ENCODE measurements at regions not wholly inside any gene's neighbourhood (a gene's known extent, or its start where the extent isn't known, plus 50 kb on each side); places are given as distances from the start of the nearest gene placed in this dataset.
"Not testable (repeated sequence)": the region's sequence is repeated elsewhere in the genome, so short reads cannot be mapped to it uniquely, and the experiment has no call there.

DNA sequence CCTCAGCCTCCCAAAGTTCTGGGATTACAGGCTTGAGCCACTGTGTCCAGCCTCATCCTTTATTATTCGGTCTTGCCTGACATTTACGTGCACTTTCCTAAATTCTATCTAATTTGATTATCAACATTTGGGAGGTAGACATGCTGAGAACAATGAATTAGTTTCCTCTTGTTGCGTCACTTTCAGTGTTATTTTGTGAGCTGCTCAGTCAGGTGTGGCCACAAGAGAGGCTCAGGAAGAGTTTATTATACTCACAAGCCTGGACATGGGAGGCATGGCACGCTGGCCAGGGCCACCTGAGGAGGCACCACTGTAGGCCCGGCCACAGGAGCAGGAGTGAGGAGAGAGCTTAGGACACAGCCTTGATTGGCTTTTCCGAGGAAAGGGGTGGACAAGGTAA lies 59.7 kb upstream of the RBFOX2 start:
- DNase-seq (ENCODE audit: low read depth) = no peak

DNA sequence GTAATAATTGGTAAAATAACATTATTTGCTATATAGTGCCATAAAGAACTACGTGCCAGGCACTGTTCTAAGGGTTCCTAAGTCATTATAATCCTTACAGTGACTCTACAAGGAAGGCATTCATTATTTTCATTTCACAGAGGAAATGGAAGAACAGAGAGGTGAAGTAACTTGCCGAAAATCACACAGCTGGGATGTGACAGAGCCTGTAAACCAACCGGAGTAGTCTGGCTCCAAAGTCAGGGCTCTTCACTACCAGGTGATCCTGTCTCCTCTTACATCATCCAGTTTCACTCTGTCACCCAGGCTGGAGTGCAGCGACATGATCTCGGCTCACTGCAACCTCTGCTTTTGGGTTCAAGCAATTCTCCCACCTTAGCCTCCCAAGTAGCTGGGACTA lies 59.2 kb upstream of the RBFOX2 start:
- no peak for DNase-seq (ENCODE audit: low read depth)

DNA sequence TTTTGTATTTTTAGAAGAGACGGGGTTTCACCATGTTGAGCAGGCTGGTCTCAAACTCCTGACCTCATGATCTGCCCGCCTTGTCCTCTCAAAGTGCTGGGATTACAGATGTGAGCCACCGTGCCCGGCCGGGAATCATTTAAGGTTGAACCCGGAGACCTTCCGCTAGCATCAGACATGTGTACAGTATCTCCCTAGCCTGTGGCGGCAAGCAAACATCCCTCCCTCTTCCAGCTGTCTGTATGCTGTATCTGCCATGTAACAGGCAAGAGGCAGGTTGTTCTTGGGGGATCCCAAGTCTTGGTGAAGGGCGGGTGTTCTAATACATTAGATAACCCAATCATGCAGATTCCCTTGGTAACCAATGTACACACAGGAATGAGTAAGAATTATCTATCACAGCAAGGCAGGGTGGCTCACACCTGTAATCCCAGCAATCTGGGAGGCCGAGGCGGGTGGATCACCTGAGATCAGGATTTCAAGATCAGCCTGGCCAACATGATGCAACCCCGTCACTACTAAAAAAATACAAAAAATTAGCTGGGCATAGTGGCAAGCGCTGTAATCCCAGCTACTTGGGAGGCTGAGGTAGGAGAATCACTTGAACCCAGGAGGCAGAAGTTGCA lies 58.1 kb upstream of the RBFOX2 start:
- DNase-seq (ENCODE audit: low read depth) = no peak

DNA sequence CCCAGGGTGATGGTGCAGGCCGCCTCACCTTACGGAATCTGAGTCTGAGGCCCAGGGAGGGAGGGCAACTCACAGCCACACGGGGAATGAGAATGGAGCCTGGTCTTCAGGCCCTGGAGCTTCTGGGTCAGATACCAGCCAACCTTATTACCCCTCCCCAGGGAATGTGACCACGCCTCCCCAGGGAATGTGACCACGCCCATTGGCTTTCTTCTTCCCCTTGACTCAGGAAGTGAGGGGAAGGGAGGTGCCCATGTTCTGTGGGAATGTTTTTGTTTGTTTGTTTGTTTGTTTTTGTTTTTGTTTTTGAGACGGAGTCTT lies 57.5 kb upstream of the RBFOX2 start:
- no peak for DNase-seq (ENCODE audit: low read depth)

DNA sequence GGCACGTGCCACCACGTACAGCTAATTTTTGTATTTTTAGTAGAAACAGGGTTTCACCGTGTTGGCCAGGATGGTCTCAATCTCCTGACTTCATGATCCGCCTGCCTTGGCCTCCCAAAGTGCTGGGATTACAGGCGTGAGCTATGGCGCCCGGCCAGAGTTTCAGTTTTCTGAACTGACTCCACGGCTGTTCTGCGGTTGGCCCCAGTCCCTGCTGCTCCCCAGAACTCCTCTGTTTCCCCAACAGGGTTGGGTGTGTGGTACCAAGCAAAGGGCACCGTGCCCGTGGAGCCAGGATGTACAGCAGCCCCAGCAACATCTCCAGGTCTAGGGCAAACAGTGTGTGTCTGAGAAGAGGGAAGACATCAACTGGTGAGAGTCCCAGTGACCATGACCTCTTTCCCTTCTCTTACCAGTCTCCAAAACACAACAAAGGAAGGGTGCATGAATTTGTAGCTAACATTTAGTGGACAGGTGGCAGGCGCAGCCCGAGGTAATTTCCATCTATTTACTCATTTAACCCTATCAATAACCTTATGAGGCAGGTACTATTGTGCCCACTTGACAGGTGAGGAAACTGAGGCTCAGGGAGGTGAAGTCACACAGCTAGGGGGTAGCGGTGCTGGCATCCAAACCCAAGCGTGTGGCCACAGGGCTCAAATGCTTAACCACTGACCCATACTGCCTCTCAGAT lies 57.0 kb upstream of the RBFOX2 start:
- DNase-seq (ENCODE audit: low read depth) = no peak

DNA sequence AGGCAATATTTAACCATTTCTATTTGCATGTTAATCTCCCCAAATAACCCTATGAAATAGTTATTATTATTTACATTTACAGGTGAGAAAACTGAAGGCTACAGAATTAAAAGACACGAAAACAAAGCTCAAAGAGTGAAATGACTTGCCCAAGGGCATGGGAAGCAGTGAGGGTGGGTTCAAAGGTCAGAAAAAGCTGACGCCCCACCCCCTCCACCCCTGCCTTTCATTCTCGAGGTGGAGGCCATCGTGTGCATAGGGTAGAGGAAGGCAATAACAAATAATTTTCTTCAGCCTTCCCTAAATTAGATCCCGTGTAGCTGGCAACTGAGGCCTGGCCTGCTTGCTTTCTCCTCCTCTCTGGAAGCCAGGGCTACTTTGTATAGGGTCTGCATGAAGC lies 56.1 kb upstream of the RBFOX2 start:
- DNase-seq (ENCODE audit: low read depth) = no peak

DNA sequence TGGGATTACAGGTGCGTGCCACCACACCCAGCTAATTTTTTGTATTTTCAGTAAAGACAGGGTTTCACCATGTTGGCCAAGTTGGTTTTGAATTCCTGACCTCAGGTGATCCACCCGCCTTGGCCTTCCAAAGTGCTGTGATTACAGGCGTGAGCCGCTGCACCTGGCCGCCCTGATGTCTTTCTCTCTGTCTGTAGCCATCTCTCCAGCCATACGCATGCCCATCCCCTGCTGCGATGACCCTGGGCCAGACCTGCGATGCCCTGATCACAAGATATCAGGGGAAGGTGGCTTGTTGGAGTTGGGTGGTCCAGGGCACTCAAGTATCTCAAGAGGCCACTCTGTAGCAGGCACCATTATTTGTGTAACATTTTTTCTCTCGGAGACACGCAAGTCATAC lies 54.4 kb upstream of the RBFOX2 start:
- DNase-seq (ENCODE audit: low read depth) = no peak

DNA sequence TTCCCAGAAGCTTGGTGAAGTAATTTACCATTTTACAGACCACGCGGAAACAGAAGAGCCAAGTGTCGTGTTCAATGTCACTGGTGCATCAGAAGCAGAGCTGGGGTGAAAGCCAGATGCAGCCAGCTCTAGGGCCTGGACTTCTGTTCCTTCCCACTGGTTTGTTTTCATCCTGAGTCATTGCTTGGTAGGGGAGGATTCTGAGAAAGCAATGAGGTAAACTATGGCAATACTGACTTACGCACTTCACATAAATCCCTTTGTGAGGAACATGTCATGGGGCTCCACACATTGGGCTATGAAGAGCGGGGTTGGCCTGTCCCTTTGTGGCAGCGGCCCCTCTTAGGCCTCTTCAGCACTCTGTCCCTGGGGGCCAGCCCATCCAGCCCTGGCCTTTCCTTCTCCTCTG lies 52.4 kb upstream of the RBFOX2 start:
- peak; percentile 79 for DNase-seq (ENCODE audit: low read depth)

DNA sequence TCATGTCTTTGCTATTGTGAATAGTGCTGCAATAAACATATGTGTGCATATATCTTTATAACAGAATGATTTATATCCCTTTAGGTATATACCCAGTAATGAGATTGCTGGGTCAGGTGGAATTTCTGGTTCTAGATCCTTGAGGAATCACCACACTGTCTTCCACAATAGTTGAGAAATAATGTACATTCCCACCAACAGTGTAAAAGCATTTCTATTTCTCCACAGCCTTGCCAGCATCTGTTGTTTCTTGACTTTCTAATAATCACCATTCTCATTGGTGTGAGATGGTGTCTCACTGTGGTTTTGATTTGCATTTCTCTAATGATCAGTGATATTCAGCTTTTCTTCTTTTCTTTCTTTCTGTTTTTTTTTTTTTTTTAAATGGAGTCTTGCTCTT lies 51.7 kb upstream of the RBFOX2 start:
- DNase-seq (ENCODE audit: low read depth) = not testable (repeated sequence)

DNA sequence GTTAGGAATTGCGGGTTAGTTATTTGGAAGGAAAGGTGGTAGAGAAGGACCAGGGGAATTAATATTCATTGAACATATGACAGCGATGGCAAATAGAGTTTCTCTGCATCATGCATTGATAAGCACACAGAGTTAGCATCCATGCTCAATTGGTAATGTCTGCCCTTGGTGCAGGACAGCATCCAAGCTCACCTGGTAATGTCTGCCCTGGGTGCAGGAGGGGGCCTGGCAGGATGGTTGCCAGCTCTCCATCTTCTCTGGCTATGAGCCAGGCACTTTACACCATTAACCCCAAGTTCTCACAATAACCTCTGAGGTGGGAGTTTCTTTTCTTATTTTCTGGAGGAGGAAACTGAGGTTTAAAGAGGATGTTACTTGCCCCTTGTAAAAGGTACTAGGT lies 50.4 kb upstream of the RBFOX2 start:
- DNase-seq (ENCODE audit: low read depth) = no peak

Measured in GM04504 (cell line).